Keratinocyte (primary cell): ENCODE measurements at regions not wholly inside any gene's neighbourhood (a gene's known extent, or its start where the extent isn't known, plus 50 kb on each side); places are given as distances from the start of the nearest gene placed in this dataset.

ENCODE experiments used
- DNase-seq: peaks from one replicate; pipeline ENCODE4 v3.0.0-alpha.2; 2011; ENCODE audit warnings: low read depth, missing footprints, low spot score
- FAIRE-seq: peaks from 2 replicates; lab custom pipeline; 2011; peaks lifted over from hg19 to GRCh38; lab: Jason Lieb, UNC
- H2AFZ ChIP-seq: 2 replicates; pipeline ENCODE4 v1.6.0; 2012; ENCODE audit warnings: low read length, control low read depth, inconsistent platforms; ENCODE audit not compliant: control insufficient read depth
- H3K27ac ChIP-seq: 2 replicates; pipeline ENCODE4 v1.5.1; 2011; ENCODE audit warnings: low read length; ENCODE audit not compliant: control insufficient read depth, insufficient read depth
- H3K27me3 ChIP-seq: 3 replicates; pipeline ENCODE4 v1.6.0; 2011; ENCODE audit warnings: low read length; ENCODE audit not compliant: control insufficient read depth, insufficient read depth; ENCODE audit errors: extremely low read depth
- H3K36me3 ChIP-seq, 2 experiments: 2 replicates in 1 of 2; 3 replicates in 1 of 2; pipeline ENCODE4 v1.5.1; 2011; ENCODE audit warnings: low read length in 2 of 2, mild to moderate bottlenecking in 1 of 2; ENCODE audit not compliant: control insufficient read depth in 2 of 2, insufficient read depth in 2 of 2; ENCODE audit errors: extremely low read depth in 1 of 2
- H3K4me1 ChIP-seq: 3 replicates; pipeline ENCODE4 v1.5.1; 2011; ENCODE audit warnings: low read length; ENCODE audit not compliant: control insufficient read depth, insufficient read depth; ENCODE audit errors: extremely low read depth
- H3K4me2 ChIP-seq: 3 replicates; pipeline ENCODE4 v1.6.0; 2011; ENCODE audit warnings: low read depth, low read length; ENCODE audit not compliant: control insufficient read depth, insufficient read depth; ENCODE audit errors: extremely low read depth
- H3K4me3 ChIP-seq, 3 experiments: fragments of 200-600 bp in 1 of 3; sonication (generic) in 1 of 3; 2 replicates in 2 of 3; 3 replicates in 1 of 3; pipeline ENCODE4 v1.5.1; 2011 to 2016; ENCODE audit warnings: low read length in 3 of 3, mild to moderate bottlenecking in 3 of 3, control low read depth in 2 of 3, inconsistent platforms in 1 of 3, low read depth in 1 of 3, mixed read lengths in 1 of 3, mixed run types in 1 of 3, moderate library complexity in 1 of 3; ENCODE audit not compliant: control insufficient read depth in 2 of 3, insufficient read depth in 2 of 3; ENCODE audit errors: extremely low read depth in 1 of 3
- H3K79me2 ChIP-seq: 2 replicates; pipeline ENCODE4 v1.6.0; 2012; ENCODE audit warnings: low read length; ENCODE audit not compliant: control insufficient read depth, insufficient read depth
- H3K9ac ChIP-seq: 3 replicates; pipeline ENCODE4 v1.6.0; 2011; ENCODE audit warnings: low read length; ENCODE audit not compliant: control insufficient read depth, insufficient read depth; ENCODE audit errors: extremely low read depth
- H3K9me1 ChIP-seq: 3 replicates; pipeline ENCODE4 v1.6.0; 2011; ENCODE audit warnings: low read length; ENCODE audit not compliant: control insufficient read depth, insufficient read depth; ENCODE audit errors: extremely low read depth
- H3K9me3 ChIP-seq: 2 replicates; pipeline ENCODE4 v1.5.1; 2012; ENCODE audit warnings: low read depth, low read length; ENCODE audit not compliant: control insufficient read depth
- H4K20me1 ChIP-seq: 3 replicates; pipeline ENCODE4 v1.6.0; 2011; ENCODE audit warnings: low read length; ENCODE audit not compliant: control insufficient read depth, insufficient read depth; ENCODE audit errors: extremely low read depth
- EZH2 ChIP-seq: IDR thresholded peaks from one replicate; pipeline ENCODE4 v1.6.1; 2012; ENCODE audit warnings: inconsistent platforms, mild to moderate bottlenecking, low read length, moderate library complexity
- dilution Hi-C: fragments of 300-500 bp; cut with MboI; formaldehyde crosslinking; loops from one replicate; pipeline ENCODE4 v1.7.0; 2020; ENCODE audit warnings: low sequenced_read_pairs; ENCODE audit not compliant: extremely low pct_ligation_motif_present
- TF ChIP-seq, protein P1 (sequence below), 3 experiments: IDR thresholded peaks in 1 of 3; conservative IDR thresholded peaks in 1 of 3; optimal IDR thresholded peaks in 1 of 3; 2 replicates in 2 of 3; 3 replicates in 1 of 3; pipeline versions ENCODE3 to v1.5.1; 2011; ENCODE audit warnings: low read length in 3 of 3, mild to moderate bottlenecking in 3 of 3, moderate library complexity in 2 of 3, control low read depth in 1 of 3, inconsistent platforms in 1 of 3; ENCODE audit not compliant: insufficient read depth in 2 of 3; ENCODE audit errors: extremely low read depth in 1 of 3

DNA sequence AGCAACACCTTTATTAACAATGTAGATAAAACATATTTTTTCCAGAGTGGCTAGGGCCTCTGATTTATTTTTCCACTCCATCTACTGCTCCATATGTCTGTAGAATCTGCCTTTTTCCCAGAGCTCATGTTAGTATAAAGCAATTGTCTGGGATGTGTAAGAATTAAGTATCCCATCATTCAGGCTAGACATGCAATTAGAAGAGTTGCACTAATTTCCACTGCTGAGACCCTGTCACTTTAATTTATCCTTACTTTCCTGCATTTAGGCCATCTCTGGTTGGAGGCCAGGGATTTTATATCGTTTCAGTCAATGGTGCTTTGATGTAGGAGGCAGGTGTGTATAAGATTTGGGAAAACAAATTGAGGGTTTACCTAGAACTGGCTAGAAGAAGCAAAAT, 286.1 kb upstream of the POU3F2 start:
- no peaks in the 10 kb centered on the region for H3K9me1 ChIP-seq
- H3K4me1 ChIP-seq = no peaks in the 10 kb centered on the region
- dilution Hi-C loops = no loop called here
- TF ChIP-seq EZH2 = no peak
- TF ChIP-seq, protein P1, sequence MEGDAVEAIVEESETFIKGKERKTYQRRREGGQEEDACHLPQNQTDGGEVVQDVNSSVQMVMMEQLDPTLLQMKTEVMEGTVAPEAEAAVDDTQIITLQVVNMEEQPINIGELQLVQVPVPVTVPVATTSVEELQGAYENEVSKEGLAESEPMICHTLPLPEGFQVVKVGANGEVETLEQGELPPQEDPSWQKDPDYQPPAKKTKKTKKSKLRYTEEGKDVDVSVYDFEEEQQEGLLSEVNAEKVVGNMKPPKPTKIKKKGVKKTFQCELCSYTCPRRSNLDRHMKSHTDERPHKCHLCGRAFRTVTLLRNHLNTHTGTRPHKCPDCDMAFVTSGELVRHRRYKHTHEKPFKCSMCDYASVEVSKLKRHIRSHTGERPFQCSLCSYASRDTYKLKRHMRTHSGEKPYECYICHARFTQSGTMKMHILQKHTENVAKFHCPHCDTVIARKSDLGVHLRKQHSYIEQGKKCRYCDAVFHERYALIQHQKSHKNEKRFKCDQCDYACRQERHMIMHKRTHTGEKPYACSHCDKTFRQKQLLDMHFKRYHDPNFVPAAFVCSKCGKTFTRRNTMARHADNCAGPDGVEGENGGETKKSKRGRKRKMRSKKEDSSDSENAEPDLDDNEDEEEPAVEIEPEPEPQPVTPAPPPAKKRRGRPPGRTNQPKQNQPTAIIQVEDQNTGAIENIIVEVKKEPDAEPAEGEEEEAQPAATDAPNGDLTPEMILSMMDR (optimal IDR thresholded peaks at IDR 0.05 in 1 of 3, IDR thresholded peaks at IDR 0.05 in 1 of 3, conservative IDR thresholded peaks at IDR 0.05 in 1 of 3; ENCODE audit: extremely low read depth in 1 of 3, insufficient read depth in 2 of 3, low read length in 3 of 3) = no peak
- FAIRE-seq (no peak), DNase-seq (no peak)
- H3K36me3 ChIP-seq = no peaks in the 10 kb centered on the region
- H3K9me3 ChIP-seq = no peaks in the 10 kb centered on the region
- no peak overlapping the region for H3K4me2 ChIP-seq
- H2AFZ ChIP-seq = no peak overlapping the region
- no peak overlapping the region for H3K9ac ChIP-seq
- no peaks in the 10 kb centered on the region for H3K27me3 ChIP-seq
- H3K4me3 ChIP-seq = no peak overlapping the region
- no peak overlapping the region for H3K27ac ChIP-seq
- no peaks in the 10 kb centered on the region for H4K20me1 ChIP-seq
- no peaks in the 10 kb centered on the region for H3K79me2 ChIP-seq

DNA sequence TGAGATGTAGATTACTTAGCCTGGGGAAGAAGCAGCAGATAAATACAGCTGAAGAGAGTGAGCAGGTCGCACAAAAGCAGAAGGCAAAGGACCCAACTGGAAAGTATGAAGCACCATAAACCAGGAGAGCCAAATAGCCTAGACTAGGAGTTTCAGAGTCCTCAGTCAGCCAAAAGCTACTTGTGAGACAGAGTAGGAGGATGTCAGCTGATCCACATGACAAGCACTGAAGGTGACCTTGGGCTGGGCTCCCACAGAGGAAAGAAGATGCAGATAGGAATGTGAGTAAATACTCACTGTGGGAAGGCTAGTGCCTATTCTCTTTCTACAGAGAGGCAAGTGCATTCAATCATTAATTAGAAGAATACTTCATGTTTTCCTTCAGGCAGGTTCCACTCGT, 274.0 kb upstream of the POU3F2 start:
- Histone ChIP-seq H4K20me1 (no peaks in the 10 kb centered on the region), H3K4me2 (no peak overlapping the region), H3K27me3 (no peaks in the 10 kb centered on the region), H3K36me3 (no peaks in the 10 kb centered on the region), H3K9me1 (no peaks in the 10 kb centered on the region), H2AFZ (no peak overlapping the region), H3K4me3 (no peak overlapping the region), H3K4me1 (no peaks in the 10 kb centered on the region), H3K79me2 (no peaks in the 10 kb centered on the region), H3K9ac (no peak overlapping the region), H3K9me3 (no peaks in the 10 kb centered on the region), H3K27ac (no peak overlapping the region)
- TF ChIP-seq, protein P1 (optimal IDR thresholded peaks at IDR 0.05 in 1 of 3, IDR thresholded peaks at IDR 0.05 in 1 of 3, conservative IDR thresholded peaks at IDR 0.05 in 1 of 3; ENCODE audit: extremely low read depth in 1 of 3, insufficient read depth in 2 of 3, low read length in 3 of 3) = no peak
- TF ChIP-seq EZH2 = no peak
- FAIRE-seq (no peak), DNase-seq (no peak)
- dilution Hi-C loops = no loop called here
